Liver (tissue), 3 donors: ENCODE measurements at regions not wholly inside any gene's neighbourhood (a gene's known extent, or its start where the extent isn't known, plus 50 kb on each side); places are given as distances from the start of the nearest gene placed in this dataset.

Source experiments
- CTCF ChIP-seq: fragments of 150-350 bp; IDR thresholded peaks from 2 replicates; pipeline ENCODE4 v1.5.1; 2017; ENCODE audit warnings: improper control_type of control experiment, low read depth, low read length; ENCODE audit not compliant: missing input control
- RXRA ChIP-seq, 2 donors: IDR thresholded peaks; 2 replicates each; pipeline ENCODE4 v1.6.1; 2017 to 2018; ENCODE audit warnings: antibody characterized with exemption in 2 of 2, mild to moderate bottlenecking in 1 of 2
- TAF1 ChIP-seq: conservative IDR thresholded peaks from 2 replicates; pipeline ENCODE4 v1.6.1; 2016; ENCODE audit warnings: antibody characterized with exemption, mild to moderate bottlenecking
- YY1 ChIP-seq: IDR thresholded peaks from 2 replicates; pipeline ENCODE4 v1.6.1; 2016; ENCODE audit warnings: antibody characterized with exemption, mild to moderate bottlenecking
- TF ChIP-seq, protein P1 (sequence below): IDR thresholded peaks from 2 replicates; pipeline ENCODE4 v1.6.1; 2016; ENCODE audit warnings: antibody characterized with exemption, mild to moderate bottlenecking
- donor health status: healthy.
- donor health status: healthy.

- TF ChIP-seq RXRA (IDR thresholded peaks at IDR 0.05) (no peak), TAF1 (no peak), CTCF (no peak), YY1 (no peak)
- TF ChIP-seq, protein P1, sequence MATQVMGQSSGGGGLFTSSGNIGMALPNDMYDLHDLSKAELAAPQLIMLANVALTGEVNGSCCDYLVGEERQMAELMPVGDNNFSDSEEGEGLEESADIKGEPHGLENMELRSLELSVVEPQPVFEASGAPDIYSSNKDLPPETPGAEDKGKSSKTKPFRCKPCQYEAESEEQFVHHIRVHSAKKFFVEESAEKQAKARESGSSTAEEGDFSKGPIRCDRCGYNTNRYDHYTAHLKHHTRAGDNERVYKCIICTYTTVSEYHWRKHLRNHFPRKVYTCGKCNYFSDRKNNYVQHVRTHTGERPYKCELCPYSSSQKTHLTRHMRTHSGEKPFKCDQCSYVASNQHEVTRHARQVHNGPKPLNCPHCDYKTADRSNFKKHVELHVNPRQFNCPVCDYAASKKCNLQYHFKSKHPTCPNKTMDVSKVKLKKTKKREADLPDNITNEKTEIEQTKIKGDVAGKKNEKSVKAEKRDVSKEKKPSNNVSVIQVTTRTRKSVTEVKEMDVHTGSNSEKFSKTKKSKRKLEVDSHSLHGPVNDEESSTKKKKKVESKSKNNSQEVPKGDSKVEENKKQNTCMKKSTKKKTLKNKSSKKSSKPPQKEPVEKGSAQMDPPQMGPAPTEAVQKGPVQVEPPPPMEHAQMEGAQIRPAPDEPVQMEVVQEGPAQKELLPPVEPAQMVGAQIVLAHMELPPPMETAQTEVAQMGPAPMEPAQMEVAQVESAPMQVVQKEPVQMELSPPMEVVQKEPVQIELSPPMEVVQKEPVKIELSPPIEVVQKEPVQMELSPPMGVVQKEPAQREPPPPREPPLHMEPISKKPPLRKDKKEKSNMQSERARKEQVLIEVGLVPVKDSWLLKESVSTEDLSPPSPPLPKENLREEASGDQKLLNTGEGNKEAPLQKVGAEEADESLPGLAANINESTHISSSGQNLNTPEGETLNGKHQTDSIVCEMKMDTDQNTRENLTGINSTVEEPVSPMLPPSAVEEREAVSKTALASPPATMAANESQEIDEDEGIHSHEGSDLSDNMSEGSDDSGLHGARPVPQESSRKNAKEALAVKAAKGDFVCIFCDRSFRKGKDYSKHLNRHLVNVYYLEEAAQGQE: no peak
These were observed 275.7 kb upstream of the SSTR1 start for GRCh38 chr14:37932008-37932407.
